Endothelial cell of umbilical vein (primary cell): ENCODE measurements at regions not wholly inside any gene's neighbourhood (a gene's known extent, or its start where the extent isn't known, plus 50 kb on each side); places are given as distances from the start of the nearest gene placed in this dataset.

Source experiments
- CTCF ChIP-seq, 2 donors: IDR thresholded peaks; 1 replicate in 1 of 2; 2 replicates in 1 of 2; pipeline ENCODE4 v1.5.1; 2011; ENCODE audit warnings: low read length in 2 of 2, mild to moderate bottlenecking in 2 of 2, moderate library complexity in 2 of 2, control low read depth in 1 of 2, inconsistent platforms in 1 of 2, low read depth in 1 of 2; ENCODE audit not compliant: insufficient read depth in 1 of 2; ENCODE audit errors: extremely low read depth in 1 of 2
- EZH2 ChIP-seq: IDR thresholded peaks from 2 replicates; pipeline ENCODE4 v1.6.1; 2012; ENCODE audit warnings: borderline replicate concordance, low read depth, mild to moderate bottlenecking, moderate library complexity, low read length, inconsistent platforms; ENCODE audit not compliant: severe bottlenecking

GRCh38 chr13:104571161-104571892 is 1505.1 kb upstream of the SLC10A2 start:
- peak; percentile 73 to 76 for TF ChIP-seq CTCF (IDR thresholded peaks at IDR 0.05; ENCODE audit: extremely low read depth in 1 of 2, insufficient read depth in 1 of 2, low read depth in 1 of 2, low read length in 2 of 2)
- no peak for TF ChIP-seq EZH2
